Esophagus squamous epithelium (tissue), 4 donors: ENCODE measurements at regions not wholly inside any gene's neighbourhood (a gene's known extent, or its start where the extent isn't known, plus 50 kb on each side); places are given as distances from the start of the nearest gene placed in this dataset.

Experiments used
- CTCF ChIP-seq, 6 experiments: fragments of 450-650 bp in 4 of 6; fragments of 200-600 bp in 2 of 6; sonication (generic) in 2 of 6; IDR thresholded peaks; one replicate each; pipeline ENCODE4 v1.5.1; 2016 to 2019; ENCODE audit warnings: antibody characterized with exemption in 6 of 6, mild to moderate bottlenecking in 4 of 6, moderate library complexity in 4 of 6
- POLR2A ChIP-seq, 4 donors: fragments of 450-650 bp; IDR thresholded peaks; one replicate each; pipeline ENCODE4 v1.6.1; 2017; ENCODE audit warnings: antibody characterized with exemption in 4 of 4, mild to moderate bottlenecking in 4 of 4, moderate library complexity in 3 of 4

GRCh38 chr14:89638891-89639290 lies 221.9 kb upstream of the FOXN3 start:
- TF ChIP-seq CTCF (IDR thresholded peaks at IDR 0.05): no peak
- TF ChIP-seq POLR2A (IDR thresholded peaks at IDR 0.05): no peak
